LoVo (cell line): ENCODE measurements at regions not wholly inside any gene's neighbourhood (a gene's known extent, or its start where the extent isn't known, plus 50 kb on each side); places are given as distances from the start of the nearest gene placed in this dataset.

Experiments
- DNase-seq: peaks from one replicate; pipeline ENCODE4 v3.0.0-alpha.2; 2016; ENCODE audit warnings: low spot score

- DNase-seq: no peak
Measured at GRCh38 chr4:11910812-11911211, 482.1 kb upstream of the HS3ST1 start.

GRCh38 chr4:11908712-11909111 lies 480.0 kb upstream of the HS3ST1 start:
- peak; percentile 11 for DNase-seq

- DNase-seq: no peak
Measured at GRCh38 chr4:11908205-11908604, 479.5 kb upstream of the HS3ST1 start.

- DNase-seq: no peak
Measured at GRCh38 chr4:11904846-11905739, 476.4 kb upstream of the HS3ST1 start.

GRCh38 chr4:11904117-11904535 lies 475.4 kb upstream of the HS3ST1 start:
- DNase-seq: peak; percentile 1

GRCh38 chr4:11901089-11901488 lies 472.4 kb upstream of the HS3ST1 start:
- no peak for DNase-seq

- DNase-seq: no peak
Measured at GRCh38 chr4:11900359-11900758, 471.7 kb upstream of the HS3ST1 start.

- no peak for DNase-seq
Measured at GRCh38 chr4:11898796-11899195, 470.1 kb upstream of the HS3ST1 start.

GRCh38 chr4:11895766-11896165 lies 467.1 kb upstream of the HS3ST1 start:
- DNase-seq: no peak

GRCh38 chr4:11894977-11895376 lies 466.3 kb upstream of the HS3ST1 start:
- no peak for DNase-seq

GRCh38 chr4:11894221-11894620 lies 465.5 kb upstream of the HS3ST1 start:
- no peak for DNase-seq

GRCh38 chr4:11889099-11889498 lies 460.4 kb upstream of the HS3ST1 start:
- DNase-seq: no peak

GRCh38 chr4:11881947-11882346 lies 453.3 kb upstream of the HS3ST1 start:
- DNase-seq: no peak

- DNase-seq: no peak
Measured at GRCh38 chr4:11881364-11881763, 452.7 kb upstream of the HS3ST1 start.

GRCh38 chr4:11878241-11878640 lies 449.5 kb upstream of the HS3ST1 start:
- DNase-seq: no peak

- DNase-seq: no peak
Measured at GRCh38 chr4:11876104-11876503, 447.4 kb upstream of the HS3ST1 start.

GRCh38 chr4:11869191-11869870 lies 440.6 kb upstream of the HS3ST1 start:
- no peak for DNase-seq

GRCh38 chr4:11866391-11866790 lies 437.7 kb upstream of the HS3ST1 start:
- DNase-seq: no peak

GRCh38 chr4:11860996-11861395 lies 432.3 kb upstream of the HS3ST1 start:
- DNase-seq: no peak

- DNase-seq: no peak
Measured at GRCh38 chr4:11857881-11858280, 429.2 kb upstream of the HS3ST1 start.

GRCh38 chr4:11847167-11847566 lies 418.5 kb upstream of the HS3ST1 start:
- DNase-seq: no peak

GRCh38 chr4:11843927-11844326 lies 415.2 kb upstream of the HS3ST1 start:
- no peak for DNase-seq

GRCh38 chr4:11843340-11843739 lies 414.6 kb upstream of the HS3ST1 start:
- DNase-seq: no peak
